Smooth muscle cell (in vitro differentiated cells): ENCODE measurements at regions not wholly inside any gene's neighbourhood (a gene's known extent, or its start where the extent isn't known, plus 50 kb on each side); places are given as distances from the start of the nearest gene placed in this dataset.
"Not testable (repeated sequence)": the region's sequence is repeated elsewhere in the genome, so short reads cannot be mapped to it uniquely, and the experiment has no call there.

Source experiments
- DNase-seq: peaks from one replicate; lab custom pipeline; 2025; ENCODE audit not compliant: unreplicated experiment; lab: John Stamatoyannopoulos, UW
- H2AFZ ChIP-seq: fragments of 200-600 bp; sonication (generic); 2 replicates; pipeline ENCODE4 v1.6.0; 2016; ENCODE audit warnings: antibody characterized with exemption, low read depth, mild to moderate bottlenecking
- H3F3A ChIP-seq: fragments of 200-600 bp; sonication (generic); 2 replicates; pipeline ENCODE4 v1.6.0; 2017; ENCODE audit warnings: antibody characterized with exemption, low read depth
- H3K27ac ChIP-seq: fragments of 200-600 bp; sonication (generic); 2 replicates; pipeline ENCODE4 v1.5.1; 2016; ENCODE audit warnings: low read depth, mild to moderate bottlenecking
- H3K27me3 ChIP-seq: fragments of 200-600 bp; sonication (generic); 2 replicates; pipeline ENCODE4 v1.6.1; 2016; ENCODE audit warnings: low read depth, mild to moderate bottlenecking
- H3K36me3 ChIP-seq: fragments of 200-600 bp; sonication (generic); 2 replicates; pipeline ENCODE4 v1.5.1; 2016; ENCODE audit warnings: low read depth
- H3K4me1 ChIP-seq: fragments of 200-600 bp; sonication (generic); 2 replicates; pipeline ENCODE4 v1.5.1; 2016; ENCODE audit warnings: low read depth
- H3K4me2 ChIP-seq: fragments of 200-600 bp; sonication (generic); 2 replicates; pipeline ENCODE4 v1.6.0; 2016; ENCODE audit warnings: mild to moderate bottlenecking
- H3K4me3 ChIP-seq: fragments of 200-600 bp; sonication (generic); 2 replicates; pipeline ENCODE4 v1.5.1; 2016; ENCODE audit warnings: mild to moderate bottlenecking
- H3K79me2 ChIP-seq: fragments of 200-600 bp; sonication (generic); 2 replicates; pipeline ENCODE4 v1.6.0; 2016; ENCODE audit warnings: low read depth, mild to moderate bottlenecking
- H3K9ac ChIP-seq: fragments of 200-600 bp; sonication (generic); 2 replicates; pipeline ENCODE4 v1.6.0; 2016; ENCODE audit warnings: low read depth
- H3K9me3 ChIP-seq: fragments of 200-600 bp; sonication (generic); replicated peaks from 2 replicates; pipeline ENCODE4 v1.5.1; 2016; ENCODE audit warnings: low read depth
- H4K20me1 ChIP-seq: fragments of 200-600 bp; sonication (generic); 2 replicates; pipeline ENCODE4 v1.6.0; 2016; ENCODE audit warnings: low read depth
- CTCF ChIP-seq: fragments of 200-600 bp; sonication (generic); IDR thresholded peaks from 2 replicates; pipeline ENCODE4 v1.5.1; 2017; ENCODE audit warnings: borderline replicate concordance, mild to moderate bottlenecking, antibody characterized with exemption; ENCODE audit not compliant: insufficient read depth, poor library complexity, severe bottlenecking
- WGBS: methylation state at CpG from one replicate; pipeline ENCODE4 v1.1.7; 2016; ENCODE audit warnings: low lambda C conversion rate; 5-methylcytosine and 5-hydroxymethylcytosine counted together

DNA sequence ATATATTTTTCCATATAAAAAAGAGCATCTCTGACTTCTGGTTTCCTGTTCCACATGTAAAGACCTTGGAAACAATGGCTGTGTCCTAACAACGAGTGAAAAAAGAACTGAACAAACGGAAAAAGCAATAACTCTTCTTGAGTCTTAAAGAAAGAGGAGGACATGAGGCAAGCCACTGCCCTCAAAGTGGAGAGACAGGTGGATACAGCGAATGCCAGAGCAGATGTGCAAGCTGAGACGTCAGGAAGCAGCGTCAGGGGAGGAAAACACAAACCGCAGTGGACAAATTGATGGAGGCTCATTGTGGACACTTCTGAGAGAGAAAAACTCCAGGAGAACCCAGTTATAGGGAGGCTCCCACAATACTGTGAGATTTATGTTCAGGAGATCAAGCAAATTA, 208.0 kb upstream of the MME start:
- WGBS, result 84% methylated on average over 6 of the region's 6 CpGs
- DNase-seq, result no peak

GRCh38 chr3:154864947-154865346, 215.2 kb upstream of the MME start:
- H3K36me3 ChIP-seq, result no peaks in the 10 kb centered on the region
- H3K4me3 ChIP-seq, result no peak overlapping the region
- peaks cover 6% of the 10 kb centered on the region for H3F3A ChIP-seq
- H3K9ac ChIP-seq, result no peak overlapping the region
- H3K4me1 ChIP-seq, result no peaks in the 10 kb centered on the region
- no peaks in the 10 kb centered on the region for H3K79me2 ChIP-seq
- no peak for DNase-seq
- WGBS, result 84% methylated on average over 1 of the region's 1 CpG
- no peak overlapping the region for H3K27ac ChIP-seq
- no peaks in the 10 kb centered on the region for H3K27me3 ChIP-seq
- no peak for TF ChIP-seq CTCF
- no peak overlapping the region for H2AFZ ChIP-seq
- no peaks in the 10 kb centered on the region for H4K20me1 ChIP-seq
- H3K9me3 ChIP-seq, result no peaks in the 10 kb centered on the region
- no peak overlapping the region for H3K4me2 ChIP-seq

More for the DNA sequence above, 208.0 kb upstream of the MME start:
- no peak overlapping the region for H3K9ac ChIP-seq
- TF ChIP-seq CTCF, result no peak
- no peaks in the 10 kb centered on the region for H3F3A ChIP-seq
- no peak overlapping the region for H2AFZ ChIP-seq
- no peaks in the 10 kb centered on the region for H3K27me3 ChIP-seq
- H3K79me2 ChIP-seq, result no peaks in the 10 kb centered on the region
- H4K20me1 ChIP-seq, result no peaks in the 10 kb centered on the region
- peaks cover 3% of the 10 kb centered on the region for H3K4me1 ChIP-seq
- H3K4me2 ChIP-seq, result no peak overlapping the region
- no peak overlapping the region for H3K4me3 ChIP-seq
- no peak overlapping the region for H3K27ac ChIP-seq
- no peaks in the 10 kb centered on the region for H3K36me3 ChIP-seq
- H3K9me3 ChIP-seq, result no peaks in the 10 kb centered on the region

- Histone ChIP-seq H3K4me1 (no peaks in the 10 kb centered on the region), H2AFZ (no peak overlapping the region), H3K36me3 (no peaks in the 10 kb centered on the region), H3K79me2 (no peaks in the 10 kb centered on the region), H3F3A (peaks cover 6% of the 10 kb centered on the region), H3K4me2 (peak overlapping the region; percentile 1), H3K9ac (no peak overlapping the region), H3K27ac (peak overlapping the region; percentile 1), H3K27me3 (no peaks in the 10 kb centered on the region), H4K20me1 (no peaks in the 10 kb centered on the region), H3K4me3 (no peak overlapping the region), H3K9me3 (no peaks in the 10 kb centered on the region)
- TF ChIP-seq CTCF, result no peak
- no peak for DNase-seq
Observed at GRCh38 chr3:154862265-154862664, 217.9 kb upstream of the MME start.

GRCh38 chr3:154852998-154853397, 227.1 kb upstream of the MME start:
- not testable (repeated sequence) for H3K9ac ChIP-seq, H3K27ac ChIP-seq, H3K27me3 ChIP-seq, H3K4me3 ChIP-seq, H3K4me1 ChIP-seq, H4K20me1 ChIP-seq, H2AFZ ChIP-seq, H3K9me3 ChIP-seq, H3F3A ChIP-seq, H3K36me3 ChIP-seq, DNase-seq, H3K79me2 ChIP-seq, H3K4me2 ChIP-seq
- 95% methylated on average over 2 of the region's 3 CpGs for WGBS
